Endothelial cell of umbilical vein (primary cell): ENCODE measurements at regions not wholly inside any gene's neighbourhood (a gene's known extent, or its start where the extent isn't known, plus 50 kb on each side); places are given as distances from the start of the nearest gene placed in this dataset.

Experiments
- EZH2 ChIP-seq: IDR thresholded peaks from 2 replicates; pipeline ENCODE4 v1.6.1; 2012; ENCODE audit warnings: borderline replicate concordance, low read depth, mild to moderate bottlenecking, moderate library complexity, low read length, inconsistent platforms; ENCODE audit not compliant: severe bottlenecking
- GATA2 ChIP-seq: IDR thresholded peaks from 2 replicates; pipeline ENCODE4 v1.7.0; 2011; ENCODE audit warnings: low read depth, mild to moderate bottlenecking, moderate library complexity, mixed read lengths, low read length; ENCODE audit not compliant: insufficient read length, insufficient read depth
- POLR2AphosphoS5 ChIP-seq: IDR thresholded peaks from 2 replicates; pipeline ENCODE4 v1.6.1; 2012; ENCODE audit warnings: low read depth, mild to moderate bottlenecking, control low read depth, low read length, moderate library complexity; ENCODE audit not compliant: insufficient read depth
- TF ChIP-seq, protein P1 (sequence below), 2 donors: IDR thresholded peaks; 1 replicate in 1 of 2; 2 replicates in 1 of 2; pipeline ENCODE4 v1.5.1; 2011; ENCODE audit warnings: low read length in 2 of 2, mild to moderate bottlenecking in 2 of 2, moderate library complexity in 2 of 2, control low read depth in 1 of 2, inconsistent platforms in 1 of 2, low read depth in 1 of 2; ENCODE audit not compliant: insufficient read depth in 1 of 2; ENCODE audit errors: extremely low read depth in 1 of 2
- TF ChIP-seq, protein P2 (sequence below): IDR thresholded peaks from 2 replicates; pipeline ENCODE4 v1.6.1; 2011; ENCODE audit not compliant: insufficient read depth, insufficient read length

DNA sequence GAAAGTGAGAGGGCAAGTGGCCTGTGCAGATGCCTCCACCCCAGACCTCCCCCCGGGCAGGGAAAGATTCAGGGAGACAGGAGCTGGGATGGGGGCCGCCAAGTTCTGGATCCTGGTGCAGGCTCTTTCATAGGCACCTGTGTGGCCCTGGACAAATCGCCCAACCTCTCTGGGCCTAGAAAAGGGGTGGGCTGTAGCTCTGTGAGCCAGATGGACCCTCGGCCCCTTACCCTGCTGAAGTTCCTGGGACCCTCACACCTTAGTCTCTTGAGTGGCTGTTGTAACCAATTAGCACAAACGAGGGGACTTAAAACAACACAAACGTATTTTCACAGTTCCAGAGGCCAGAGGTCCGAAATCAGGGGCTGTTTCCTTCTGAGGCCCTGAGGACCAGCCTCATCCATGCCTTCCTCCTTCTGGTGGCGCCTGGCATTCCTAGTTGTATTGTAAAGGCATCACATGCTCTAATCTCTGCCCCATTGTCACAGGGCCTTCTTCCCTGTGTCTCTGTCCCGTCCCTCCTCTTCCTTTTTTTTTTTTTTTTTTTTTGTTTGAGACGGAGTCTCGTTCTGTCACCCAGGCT, 352.6 kb downstream of the SEC14L1 start:
- no peak for TF ChIP-seq EZH2
- no peak for TF ChIP-seq POLR2AphosphoS5
- TF ChIP-seq, protein P1, sequence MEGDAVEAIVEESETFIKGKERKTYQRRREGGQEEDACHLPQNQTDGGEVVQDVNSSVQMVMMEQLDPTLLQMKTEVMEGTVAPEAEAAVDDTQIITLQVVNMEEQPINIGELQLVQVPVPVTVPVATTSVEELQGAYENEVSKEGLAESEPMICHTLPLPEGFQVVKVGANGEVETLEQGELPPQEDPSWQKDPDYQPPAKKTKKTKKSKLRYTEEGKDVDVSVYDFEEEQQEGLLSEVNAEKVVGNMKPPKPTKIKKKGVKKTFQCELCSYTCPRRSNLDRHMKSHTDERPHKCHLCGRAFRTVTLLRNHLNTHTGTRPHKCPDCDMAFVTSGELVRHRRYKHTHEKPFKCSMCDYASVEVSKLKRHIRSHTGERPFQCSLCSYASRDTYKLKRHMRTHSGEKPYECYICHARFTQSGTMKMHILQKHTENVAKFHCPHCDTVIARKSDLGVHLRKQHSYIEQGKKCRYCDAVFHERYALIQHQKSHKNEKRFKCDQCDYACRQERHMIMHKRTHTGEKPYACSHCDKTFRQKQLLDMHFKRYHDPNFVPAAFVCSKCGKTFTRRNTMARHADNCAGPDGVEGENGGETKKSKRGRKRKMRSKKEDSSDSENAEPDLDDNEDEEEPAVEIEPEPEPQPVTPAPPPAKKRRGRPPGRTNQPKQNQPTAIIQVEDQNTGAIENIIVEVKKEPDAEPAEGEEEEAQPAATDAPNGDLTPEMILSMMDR (IDR thresholded peaks at IDR 0.05; ENCODE audit: extremely low read depth in 1 of 2, insufficient read depth in 1 of 2, low read depth in 1 of 2, low read length in 2 of 2), result no peak
- no peak for TF ChIP-seq GATA2
- TF ChIP-seq, protein P2, sequence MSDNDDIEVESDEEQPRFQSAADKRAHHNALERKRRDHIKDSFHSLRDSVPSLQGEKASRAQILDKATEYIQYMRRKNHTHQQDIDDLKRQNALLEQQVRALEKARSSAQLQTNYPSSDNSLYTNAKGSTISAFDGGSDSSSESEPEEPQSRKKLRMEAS, result no peak
